H1 (cell line): ENCODE measurements at regions not wholly inside any gene's neighbourhood (a gene's known extent, or its start where the extent isn't known, plus 50 kb on each side); places are given as distances from the start of the nearest gene placed in this dataset.

Experiments used
- CHD7 ChIP-seq: fragments of 300-600 bp; sonication (generic); IDR thresholded peaks from 2 replicates; pipeline ENCODE4 v1.7.1; 2012; ENCODE audit warnings: low read length, moderate library complexity, mild to moderate bottlenecking, inconsistent platforms; ENCODE audit not compliant: insufficient replicate concordance

- TF ChIP-seq CHD7, result no peak
These were observed 202.0 kb downstream of the STK31 start (continued) for GRCh38 chr7:23912065-23912464.
